Mesenchymal stem cell (in vitro differentiated cells and primary cell): ENCODE measurements at regions not wholly inside any gene's neighbourhood (a gene's known extent, or its start where the extent isn't known, plus 50 kb on each side); places are given as distances from the start of the nearest gene placed in this dataset.
A peak's percentile ranks its signal among the peaks of the same experiment; 100 is the strongest.
"Not testable (repeated sequence)": the region's sequence is repeated elsewhere in the genome, so short reads cannot be mapped to it uniquely, and the experiment has no call there.

Source experiments
- DNase-seq: peaks from one replicate; pipeline ENCODE4 v3.0.0-alpha.2; 2013
- H2AFZ ChIP-seq: one replicate; pipeline ENCODE4 v1.6.1; 2013; ENCODE audit warnings: low read depth, mild to moderate bottlenecking, control low read depth, inconsistent platforms, low read length, moderate library complexity
- H2AK5ac ChIP-seq: 2 replicates; pipeline ENCODE4 v1.6.1; 2013; ENCODE audit warnings: low read length, moderate library complexity, mild to moderate bottlenecking, inconsistent platforms; ENCODE audit not compliant: severe bottlenecking
- H2BK120ac ChIP-seq: one replicate; pipeline ENCODE4 v1.6.1; 2013; ENCODE audit warnings: low read depth, mild to moderate bottlenecking, inconsistent platforms, low read length, moderate library complexity
- H2BK12ac ChIP-seq, 2 experiments: one replicate each; pipeline ENCODE4 v1.6.1; 2013; ENCODE audit warnings: inconsistent platforms in 2 of 2, low read length in 2 of 2, mild to moderate bottlenecking in 2 of 2, moderate library complexity in 2 of 2, control low read depth in 1 of 2
- H2BK15ac ChIP-seq: one replicate; pipeline ENCODE4 v1.6.1; 2013; ENCODE audit warnings: mild to moderate bottlenecking, low read depth, inconsistent platforms; ENCODE audit not compliant: poor library complexity, severe bottlenecking
- H2BK5ac ChIP-seq: 2 replicates; pipeline ENCODE4 v1.6.1; 2013; ENCODE audit warnings: low read depth, mild to moderate bottlenecking, low read length, control low read depth, inconsistent platforms; ENCODE audit not compliant: poor library complexity, severe bottlenecking
- H3K14ac ChIP-seq, 2 experiments: one replicate each; pipeline ENCODE4 v1.6.1; 2013; ENCODE audit warnings: inconsistent platforms in 2 of 2, low read length in 2 of 2, control low read depth in 1 of 2, mild to moderate bottlenecking in 1 of 2, moderate library complexity in 1 of 2
- H3K18ac ChIP-seq, 2 experiments: one replicate each; pipeline ENCODE4 v1.6.1; 2013; ENCODE audit warnings: inconsistent platforms in 2 of 2, low read length in 2 of 2, control low read depth in 1 of 2, low read depth in 1 of 2, mild to moderate bottlenecking in 1 of 2
- H3K23ac ChIP-seq, 2 experiments: one replicate each; pipeline ENCODE4 v1.6.1; 2013; ENCODE audit warnings: inconsistent platforms in 2 of 2, low read length in 2 of 2, mild to moderate bottlenecking in 2 of 2, moderate library complexity in 2 of 2, control low read depth in 1 of 2
- H3K27ac ChIP-seq: 2 replicates; pipeline ENCODE4 v1.5.1; 2013; ENCODE audit warnings: mild to moderate bottlenecking, moderate library complexity, low read length, control low read depth, inconsistent platforms; ENCODE audit not compliant: poor library complexity, severe bottlenecking
- H3K27me3 ChIP-seq, 2 experiments: 2 replicates each; pipeline versions ENCODE4 v1.6.1 to v1.7.0; 2013; ENCODE audit warnings: low read length in 2 of 2, mild to moderate bottlenecking in 2 of 2, moderate library complexity in 2 of 2, control low read depth in 1 of 2, inconsistent platforms in 1 of 2; ENCODE audit not compliant: control insufficient read depth in 1 of 2, insufficient read depth in 1 of 2
- H3K36me3 ChIP-seq, 2 experiments: 2 replicates each; pipeline versions ENCODE4 v1.6.1 to v1.7.0; 2013; ENCODE audit warnings: low read length in 2 of 2, control low read depth in 1 of 2, inconsistent platforms in 1 of 2, low read depth in 1 of 2, mild to moderate bottlenecking in 1 of 2; ENCODE audit not compliant: insufficient read depth in 2 of 2, control insufficient read depth in 1 of 2
- H3K4ac ChIP-seq, 2 experiments: one replicate each; pipeline ENCODE4 v1.6.1; 2013; ENCODE audit warnings: inconsistent platforms in 2 of 2, low read length in 2 of 2, mild to moderate bottlenecking in 2 of 2, moderate library complexity in 2 of 2, control low read depth in 1 of 2, low read depth in 1 of 2
- H3K4me1 ChIP-seq: 2 replicates; pipeline ENCODE4 v1.6.1; 2013; ENCODE audit warnings: low read depth, low read length, control low read depth; ENCODE audit not compliant: control insufficient read depth, insufficient read depth
- H3K4me2 ChIP-seq: 2 replicates; pipeline ENCODE4 v1.6.1; 2013; ENCODE audit warnings: low read length, mild to moderate bottlenecking, inconsistent platforms; ENCODE audit not compliant: poor library complexity, severe bottlenecking
- H3K4me3 ChIP-seq, 2 experiments: 2 replicates each; pipeline versions ENCODE4 v1.5.1 to v1.7.0; 2013; ENCODE audit warnings: low read length in 2 of 2, mild to moderate bottlenecking in 2 of 2, control low read depth in 1 of 2, low read depth in 1 of 2; ENCODE audit not compliant: insufficient read depth in 1 of 2
- H3K79me1 ChIP-seq: replicated peaks from 2 replicates; pipeline ENCODE4 v1.6.1; 2013; ENCODE audit warnings: mild to moderate bottlenecking, control low read depth, low read length, inconsistent platforms; ENCODE audit not compliant: poor library complexity, severe bottlenecking
- H3K9ac ChIP-seq: 2 replicates; pipeline ENCODE4 v1.7.0; 2013; ENCODE audit warnings: mild to moderate bottlenecking, low read length, moderate library complexity
- H3K9me3 ChIP-seq: 2 replicates; pipeline ENCODE4 v1.7.0; 2013; ENCODE audit warnings: mild to moderate bottlenecking, low read length; ENCODE audit not compliant: control insufficient read depth
- H4K8ac ChIP-seq: one replicate; pipeline ENCODE4 v1.6.1; 2013; ENCODE audit warnings: inconsistent platforms, mild to moderate bottlenecking, low read length, moderate library complexity
- H4K91ac ChIP-seq: one replicate; pipeline ENCODE4 v1.6.1; 2013; ENCODE audit warnings: mild to moderate bottlenecking, low read length, inconsistent platforms
- WGBS: methylation state at CpG from one replicate; pipeline ENCODE4 v1.1.7; 2013; ENCODE audit warnings: mixed read lengths; 5-methylcytosine and 5-hydroxymethylcytosine counted together

GRCh38 chr12:58750484-58750883 is 169.8 kb downstream of the LRIG3 start:
- no peaks in the 10 kb centered on the region for H3K4me1 ChIP-seq
- H3K27me3 ChIP-seq: no peaks in the 10 kb centered on the region
- H2AFZ ChIP-seq: no peak overlapping the region
- no peak overlapping the region for H4K8ac ChIP-seq
- no peaks in the 10 kb centered on the region for H3K36me3 ChIP-seq
- no peaks in the 10 kb centered on the region for H3K79me1 ChIP-seq
- no peak overlapping the region for H3K14ac ChIP-seq
- H3K18ac ChIP-seq: no peak overlapping the region
- peaks cover 5% of the 10 kb centered on the region for H3K9me3 ChIP-seq
- H2BK120ac ChIP-seq: no peak overlapping the region
- H3K4me3 ChIP-seq: no peak overlapping the region
- no peak overlapping the region for H3K23ac ChIP-seq
- H3K27ac ChIP-seq: peak overlapping the region; percentile 59
- H2BK15ac ChIP-seq: no peak overlapping the region
- no peak overlapping the region for H4K91ac ChIP-seq
- H3K4ac ChIP-seq: no peak overlapping the region
- H2BK5ac ChIP-seq: no peak overlapping the region
- H2BK12ac ChIP-seq: no peak overlapping the region
- WGBS: 19% methylated on average over 3 of the region's 3 CpGs
- peak; percentile 90 for DNase-seq
- H3K4me2 ChIP-seq: no peak overlapping the region
- peak overlapping the region; percentile 74 for H3K9ac ChIP-seq
- no peak overlapping the region for H2AK5ac ChIP-seq

- 5% methylated on average over 6 of the region's 7 CpGs for WGBS
- no peak overlapping the region for H3K4me3 ChIP-seq
Measured at GRCh38 chr12:58757422-58757821, 162.9 kb downstream of the LRIG3 start.

GRCh38 chr12:58759745-58760144 is 160.6 kb downstream of the LRIG3 start:
- 0% methylated on average over 1 of the region's 1 CpG for WGBS
- H4K91ac ChIP-seq, H2BK120ac ChIP-seq, H2BK5ac ChIP-seq, H3K36me3 ChIP-seq, H3K23ac ChIP-seq, H3K79me1 ChIP-seq, H2BK15ac ChIP-seq, H3K4me3 ChIP-seq, H3K9me3 ChIP-seq, H2AFZ ChIP-seq, H4K8ac ChIP-seq, H3K4me1 ChIP-seq, H3K27me3 ChIP-seq, H3K9ac ChIP-seq, H3K27ac ChIP-seq, H2BK12ac ChIP-seq, H3K4ac ChIP-seq, H2AK5ac ChIP-seq, H3K18ac ChIP-seq, H3K4me2 ChIP-seq, H3K14ac ChIP-seq, DNase-seq: not testable (repeated sequence)

More at GRCh38 chr12:58757422-58757821, 162.9 kb downstream of the LRIG3 start:
- Histone ChIP-seq H3K27ac (peak overlapping the region; percentile 29), H3K4me2 (no peak overlapping the region), H2AFZ (no peak overlapping the region), H3K9ac (no peak overlapping the region), H3K27me3 (no peaks in the 10 kb centered on the region), H3K9me3 (peaks cover 4% of the 10 kb centered on the region), H2BK12ac (no peak overlapping the region), H3K4me1 (no peaks in the 10 kb centered on the region), H3K18ac (peak overlapping the region; percentile 43 to 57), H2BK15ac (no peak overlapping the region), H2BK5ac (no peak overlapping the region), H3K36me3 (no peaks in the 10 kb centered on the region), H3K14ac (no peak overlapping the region), H3K4ac (no peak overlapping the region), H3K23ac (no peak overlapping the region), H3K79me1 (no peaks in the 10 kb centered on the region), H2AK5ac (no peak overlapping the region), H2BK120ac (no peak overlapping the region), H4K8ac (peak overlapping the region; percentile 37), H4K91ac (peak overlapping the region; percentile 61)
- peak; percentile 94 for DNase-seq

- H2BK15ac ChIP-seq: no peak overlapping the region
- H2AK5ac ChIP-seq: no peak overlapping the region
- H3K27me3 ChIP-seq: no peaks in the 10 kb centered on the region
- no peaks in the 10 kb centered on the region for H3K79me1 ChIP-seq
- no peak overlapping the region for H3K4me2 ChIP-seq
- H3K4me1 ChIP-seq: peaks cover 3% of the 10 kb centered on the region
- H2BK12ac ChIP-seq: no peak overlapping the region
- H2BK120ac ChIP-seq: no peak overlapping the region
- H3K36me3 ChIP-seq: no peaks in the 10 kb centered on the region
- no peak for DNase-seq
- no peak overlapping the region for H4K91ac ChIP-seq
- H3K4ac ChIP-seq: no peak overlapping the region
- no peak overlapping the region for H3K14ac ChIP-seq
- H3K27ac ChIP-seq: no peak overlapping the region
- H3K9ac ChIP-seq: no peak overlapping the region
- no peak overlapping the region for H4K8ac ChIP-seq
- H3K9me3 ChIP-seq: no peaks in the 10 kb centered on the region
- H3K18ac ChIP-seq: no peak overlapping the region
- 100% methylated on average over 1 of the region's 1 CpG for WGBS
- no peak overlapping the region for H2BK5ac ChIP-seq
- no peak overlapping the region for H3K23ac ChIP-seq
- no peak overlapping the region for H3K4me3 ChIP-seq
- H2AFZ ChIP-seq: no peak overlapping the region
Measured at GRCh38 chr12:58761308-58761707, 159.0 kb downstream of the LRIG3 start.
